Ramos (cell line): ENCODE measurements at regions not wholly inside any gene's neighbourhood (a gene's known extent, or its start where the extent isn't known, plus 50 kb on each side); places are given as distances from the start of the nearest gene placed in this dataset.

Experiments used
- in situ Hi-C: fragments of 300-500 bp; cut with MboI; formaldehyde crosslinking; loops from one replicate; pipeline ENCODE4 v1.14.3; 2022; ENCODE audit warnings: low sequenced_read_pairs; ENCODE audit not compliant: unreplicated experiment

- in situ Hi-C loops: no loop called here
Observed at GRCh38 chr12:91406920-91407341, 224.3 kb upstream of the DCN start.

GRCh38 chr12:91404441-91404840 is 221.8 kb upstream of the DCN start:
- in situ Hi-C loops: no loop called here

GRCh38 chr12:91401190-91401589 is 218.6 kb upstream of the DCN start:
- in situ Hi-C loops: no loop called here

DNA sequence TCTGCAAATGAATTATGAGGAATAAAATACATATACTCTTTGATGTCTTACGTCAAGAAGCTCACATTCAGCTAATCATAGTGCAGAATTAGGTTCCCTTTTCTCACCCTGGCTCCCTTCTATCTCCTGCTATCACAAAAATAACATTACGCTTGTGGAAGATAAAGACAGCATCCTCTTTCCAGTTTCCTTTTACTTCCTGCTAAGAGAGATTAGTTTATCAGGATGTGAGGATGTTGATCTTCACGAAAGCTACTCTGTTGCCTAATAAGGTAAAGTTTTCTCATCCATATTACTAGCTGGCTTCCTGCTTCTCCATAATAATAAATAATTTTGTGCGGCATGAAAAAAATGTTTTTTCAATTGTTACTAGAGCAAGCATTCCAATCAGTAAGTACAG is 217.7 kb upstream of the DCN start:
- in situ Hi-C loops: no loop called here

DNA sequence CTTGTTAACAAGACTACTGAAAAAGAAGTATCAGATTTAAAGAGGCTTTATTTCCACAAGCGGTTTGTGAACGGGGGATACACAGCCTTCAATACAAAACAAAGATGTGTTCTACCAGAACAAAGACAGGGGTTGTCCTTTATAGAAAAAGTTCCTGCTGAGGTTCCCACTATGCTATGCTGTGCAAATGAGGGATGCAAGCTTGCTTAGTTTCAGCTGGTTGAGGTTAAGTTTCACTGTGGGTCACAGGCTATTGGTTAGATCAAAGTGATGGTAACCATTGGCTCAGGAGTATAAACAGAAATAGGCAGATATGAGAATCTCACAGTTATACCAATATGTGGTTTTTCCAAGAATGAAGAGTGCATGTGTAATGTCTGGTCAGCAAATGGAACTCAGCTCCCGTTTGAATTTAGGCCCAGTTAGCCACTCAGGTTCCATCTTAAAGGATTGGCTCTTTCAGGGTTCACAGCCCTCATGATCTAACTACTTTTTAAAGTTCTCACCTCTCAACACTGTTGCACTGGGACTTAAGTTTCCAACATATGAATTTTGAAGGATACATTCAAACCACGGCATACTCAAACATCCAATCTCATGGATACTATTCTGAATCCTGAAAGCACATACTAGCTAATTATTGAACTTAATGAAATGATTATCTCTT is 215.4 kb upstream of the DCN start:
- in situ Hi-C loops: loop anchor here (25.0 kb wide), 1 partner anchor 1239 kb away; no protein-coding TSS in a partner anchor

DNA sequence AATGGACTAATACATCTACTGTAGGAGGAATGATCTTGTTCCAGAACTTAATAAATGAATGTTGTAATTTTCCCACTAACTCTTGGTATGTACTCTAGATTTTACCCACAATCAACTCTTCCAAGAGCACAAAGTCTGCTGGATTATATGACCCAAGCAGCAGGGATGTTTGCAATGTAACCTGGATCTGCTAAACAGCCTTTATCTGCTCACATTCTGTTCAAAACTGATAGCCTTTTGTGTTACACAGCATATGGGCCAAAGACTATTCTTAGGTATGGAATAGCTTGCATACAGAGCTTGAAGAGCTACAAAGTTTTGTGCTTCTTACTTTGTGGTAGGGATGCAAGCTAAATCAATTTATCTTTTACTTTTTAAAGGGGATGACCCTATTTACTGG is 213.7 kb upstream of the DCN start:
- in situ Hi-C loops: loop anchor here (25.0 kb wide), 1 partner anchor 1241 kb away; no protein-coding TSS in a partner anchor

GRCh38 chr12:91395628-91396135 is 213.1 kb upstream of the DCN start:
- in situ Hi-C loops: loop anchor here (25.0 kb wide), 1 partner anchor 1242 kb away; no protein-coding TSS in a partner anchor

DNA sequence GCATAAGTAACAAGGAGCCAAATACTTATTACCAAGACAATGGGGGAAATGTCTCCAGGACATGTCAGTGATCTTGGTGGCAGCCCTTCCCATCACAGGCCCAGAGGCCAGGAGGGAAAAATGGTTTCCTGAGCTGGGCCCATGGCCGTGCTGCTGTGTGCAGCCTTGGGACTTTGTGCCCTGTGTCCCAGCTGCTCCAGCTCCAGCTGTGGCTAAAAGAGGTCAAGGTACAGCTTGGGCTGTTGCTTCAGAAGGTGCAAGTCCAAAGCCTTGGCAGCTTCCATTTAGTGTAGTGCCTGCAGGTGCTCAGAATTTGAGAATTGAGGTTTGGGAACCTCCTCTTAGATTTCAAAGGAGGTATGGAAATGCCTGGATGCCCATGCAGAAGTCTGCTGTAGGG is 212.3 kb upstream of the DCN start:
- in situ Hi-C loops: loop anchor here (25.0 kb wide), 1 partner anchor 1242 kb away; no protein-coding TSS in a partner anchor

- in situ Hi-C loops: loop anchor here (5.0 to 25.0 kb wide), 2 partner anchors 1184 to 1249 kb away; no protein-coding TSS in a partner anchor
Observed at GRCh38 chr12:91388573-91388972, 206.0 kb upstream of the DCN start.

- in situ Hi-C loops: loop anchor here (5.0 to 25.0 kb wide), 2 partner anchors 1185 to 1250 kb away; no protein-coding TSS in a partner anchor
Observed at GRCh38 chr12:91387461-91388134, 205.0 kb upstream of the DCN start.

DNA sequence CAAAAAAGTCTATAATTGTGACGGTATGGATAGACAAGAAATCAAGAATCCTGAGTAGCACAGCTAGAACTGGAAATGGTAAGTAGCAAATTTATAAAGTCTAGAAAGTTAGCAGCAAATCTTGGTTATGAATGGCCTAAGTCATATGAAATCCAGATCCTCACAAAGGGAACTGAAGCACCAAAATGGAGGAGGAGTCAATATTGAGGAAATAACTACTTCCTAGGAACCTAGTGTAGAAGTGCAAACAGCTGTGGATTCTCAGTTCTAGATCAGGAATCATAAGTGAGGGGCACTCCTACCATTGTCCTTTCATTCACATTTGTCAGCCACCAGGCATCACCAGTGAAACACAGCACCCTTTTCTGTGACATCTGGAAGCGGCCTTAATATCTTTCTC is 202.2 kb upstream of the DCN start:
- in situ Hi-C loops: loop anchor here (5.0 to 25.0 kb wide), 2 partner anchors 1187 to 1252 kb away; no protein-coding TSS in a partner anchor

DNA sequence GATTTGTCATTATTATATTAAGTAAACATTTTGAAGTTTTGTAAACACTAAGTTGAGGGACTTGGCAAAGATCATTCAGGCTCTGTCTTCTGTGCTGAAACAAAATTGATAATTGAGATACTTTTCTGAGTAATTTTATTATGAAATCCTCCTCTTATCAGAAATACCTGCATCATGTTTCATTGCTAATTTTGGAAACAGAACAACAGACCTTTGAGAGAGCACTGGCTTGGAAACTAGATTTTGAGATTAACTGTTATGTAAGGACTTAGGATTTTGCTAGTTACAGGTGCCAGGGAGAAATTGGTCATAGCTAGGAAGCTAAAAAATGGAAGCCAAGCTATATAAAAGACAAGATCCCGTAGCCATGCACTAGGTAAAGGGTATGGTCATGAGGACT is 201.7 kb upstream of the DCN start:
- in situ Hi-C loops: loop anchor here (25.0 kb wide), 1 partner anchor 1253 kb away; no protein-coding TSS in a partner anchor

- in situ Hi-C loops: loop anchor here (25.0 kb wide), 1 partner anchor 1254 kb away; no protein-coding TSS in a partner anchor
Observed at GRCh38 chr12:91383099-91383498, 200.5 kb upstream of the DCN start.

- in situ Hi-C loops: loop anchor here (25.0 kb wide), 1 partner anchor 1255 kb away; no protein-coding TSS in a partner anchor
Observed at GRCh38 chr12:91382081-91382543, 199.5 kb upstream of the DCN start.

DNA sequence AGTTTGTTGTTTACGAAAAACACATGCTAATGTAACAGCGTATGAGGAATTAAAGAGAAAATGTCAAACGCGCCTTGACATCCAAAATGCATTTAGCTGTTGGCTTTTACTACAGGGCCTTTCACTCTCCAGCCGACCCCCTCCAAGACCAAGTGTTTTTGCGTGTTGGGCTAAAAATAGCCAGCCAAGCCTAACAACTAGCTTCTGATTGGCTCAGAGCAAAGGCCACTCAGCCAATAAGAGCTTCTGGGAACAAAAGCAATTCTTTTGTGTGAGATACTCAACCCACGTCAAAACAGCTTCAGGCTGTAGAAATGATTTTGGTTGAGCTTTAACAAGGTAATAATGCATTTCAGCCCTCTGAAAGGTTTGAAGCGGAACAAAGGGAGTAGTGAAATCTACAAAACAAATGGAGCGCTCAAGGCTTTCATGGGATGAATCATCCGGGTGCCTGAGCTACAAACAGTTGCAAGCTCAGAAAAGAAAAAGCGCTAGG is 198.7 kb upstream of the DCN start:
- in situ Hi-C loops: loop anchor here (25.0 kb wide), 1 partner anchor 1256 kb away; no protein-coding TSS in a partner anchor

DNA sequence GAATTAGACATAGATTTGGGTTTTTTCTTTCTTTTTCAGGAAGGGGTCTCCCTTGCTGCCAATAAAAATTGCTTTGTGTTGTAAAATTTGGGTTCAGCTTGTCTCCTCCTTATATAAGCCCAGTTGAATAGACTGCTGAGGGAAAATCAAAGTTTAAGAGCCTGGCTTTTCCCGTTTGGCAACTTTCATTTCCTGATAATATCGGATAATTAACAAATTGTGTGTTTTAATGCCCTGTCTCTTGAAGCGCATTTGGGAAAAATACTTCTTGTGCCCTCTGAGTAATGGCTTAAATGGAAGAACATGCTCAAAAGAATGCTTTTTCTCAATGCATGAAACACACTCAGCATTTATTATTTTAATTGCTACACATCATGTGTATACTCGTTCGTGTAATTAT is 198.0 kb upstream of the DCN start:
- in situ Hi-C loops: loop anchor here (25.0 kb wide), 1 partner anchor 1257 kb away; no protein-coding TSS in a partner anchor

- in situ Hi-C loops: loop anchor here (25.0 kb wide), 1 partner anchor 1258 kb away; no protein-coding TSS in a partner anchor
Observed at GRCh38 chr12:91379051-91379775, 196.6 kb upstream of the DCN start.

- in situ Hi-C loops: loop anchor here (25.0 kb wide), 1 partner anchor 1260 kb away; no protein-coding TSS in a partner anchor
Observed at GRCh38 chr12:91377436-91377835, 194.8 kb upstream of the DCN start.

DNA sequence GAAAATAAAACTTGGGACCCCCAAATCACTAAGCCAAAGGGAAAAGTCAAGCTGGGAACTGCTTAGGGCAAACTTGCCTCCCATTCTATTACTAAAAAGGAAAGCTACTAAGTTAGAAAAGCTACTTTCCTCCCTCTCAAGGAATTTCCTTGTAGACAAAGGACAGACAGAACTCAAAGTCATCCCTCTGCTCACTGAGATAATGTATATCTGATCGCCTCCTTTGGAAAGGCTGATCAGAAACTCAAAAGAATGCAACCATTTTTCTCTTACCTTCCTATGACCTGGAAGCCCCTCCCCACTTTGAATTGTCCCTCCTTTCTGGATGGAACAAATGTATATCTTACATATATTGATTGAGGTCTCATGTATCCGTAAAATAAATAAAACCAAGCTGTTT is 190.5 kb upstream of the DCN start:
- in situ Hi-C loops: no loop called here
